ENCODE measurements at regions not wholly inside any gene's neighbourhood (a gene's known extent, or its start where the extent isn't known, plus 50 kb on each side); places are given as distances from the start of the nearest gene placed in this dataset.
"Not testable (repeated sequence)": the region's sequence is repeated elsewhere in the genome, so short reads cannot be mapped to it uniquely, and the experiment has no call there.

DNA sequence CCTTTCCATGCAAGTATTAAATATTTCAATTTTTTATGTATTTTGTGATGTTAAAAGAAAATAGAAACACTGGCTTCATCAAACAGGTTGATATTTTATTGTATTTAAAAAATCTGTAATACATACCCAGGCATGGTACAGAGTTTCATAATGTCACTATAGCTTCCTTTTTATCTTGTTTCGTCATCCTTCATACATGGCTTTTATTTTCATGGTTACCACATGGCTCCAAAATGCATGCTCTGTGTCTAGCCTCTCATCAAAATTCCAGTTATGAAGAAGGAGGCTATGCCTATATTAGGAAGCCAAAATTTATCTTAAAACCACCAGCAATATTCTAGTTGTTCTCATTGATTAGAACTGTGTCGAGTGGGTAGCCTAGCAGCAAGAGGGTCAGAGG, 464.8 kb downstream of the BTG1 start:
- no peak for DNase-seq (ENCODE audit: low spot score)

DNA sequence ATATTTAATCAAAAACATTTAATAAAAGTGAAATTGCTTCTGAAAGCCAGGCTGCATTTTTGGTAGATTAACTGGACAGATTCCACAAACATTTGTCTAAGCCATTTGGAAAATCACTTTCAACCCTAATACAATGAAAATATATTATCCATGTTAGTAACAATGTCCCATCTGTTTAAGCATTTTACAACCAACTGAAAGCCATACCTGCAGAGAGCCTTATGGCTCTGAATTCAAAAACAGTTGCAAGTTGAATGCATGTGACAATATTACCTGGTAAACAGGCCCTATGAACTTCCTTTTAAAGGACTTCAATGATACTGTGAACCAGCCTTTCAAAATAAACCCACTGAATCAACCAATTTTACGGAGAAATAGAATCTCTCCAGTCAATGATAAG, 468.1 kb downstream of the BTG1 start:
- no peak for DNase-seq (ENCODE audit: low spot score)

DNA sequence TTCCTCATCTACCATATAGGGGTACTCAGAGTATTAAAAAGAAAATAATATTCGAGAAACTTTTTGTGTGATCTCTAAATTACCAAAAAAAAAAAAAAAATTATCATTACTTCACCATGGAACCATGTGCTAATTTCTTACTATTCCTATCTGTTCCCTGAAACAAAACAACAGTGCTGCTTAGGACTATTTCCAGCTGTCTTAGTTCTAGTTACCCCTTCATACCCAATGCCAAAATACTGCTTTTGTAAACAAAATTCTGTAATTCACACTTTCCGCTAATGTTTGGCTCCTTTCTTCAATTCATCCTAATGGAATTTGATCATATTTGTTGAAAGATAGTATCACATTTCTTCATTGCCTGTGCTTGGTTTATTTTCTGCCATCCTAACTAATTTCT, 470.2 kb downstream of the BTG1 start:
- no peak for DNase-seq (ENCODE audit: low spot score)

DNA sequence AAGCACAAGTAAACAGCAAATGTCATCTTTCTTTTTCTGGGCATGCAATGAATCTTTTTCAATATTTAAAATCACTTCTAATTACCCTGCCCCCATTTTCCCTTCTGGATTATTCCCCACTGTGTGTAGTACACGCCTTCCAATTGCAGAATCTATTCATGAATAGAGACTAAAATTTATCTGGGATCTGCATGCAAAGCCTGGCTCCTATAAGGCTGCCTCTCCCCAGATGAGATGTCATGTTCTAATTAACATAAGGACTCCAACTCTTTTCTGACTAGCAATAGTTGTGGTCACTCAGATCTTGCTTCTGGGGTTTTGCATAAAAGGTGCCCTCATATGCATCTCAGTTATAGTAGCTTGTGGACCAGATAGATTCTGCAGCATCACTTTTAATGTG, 473.5 kb downstream of the BTG1 start:
- DNase-seq (ENCODE audit: low spot score), result no peak

DNA sequence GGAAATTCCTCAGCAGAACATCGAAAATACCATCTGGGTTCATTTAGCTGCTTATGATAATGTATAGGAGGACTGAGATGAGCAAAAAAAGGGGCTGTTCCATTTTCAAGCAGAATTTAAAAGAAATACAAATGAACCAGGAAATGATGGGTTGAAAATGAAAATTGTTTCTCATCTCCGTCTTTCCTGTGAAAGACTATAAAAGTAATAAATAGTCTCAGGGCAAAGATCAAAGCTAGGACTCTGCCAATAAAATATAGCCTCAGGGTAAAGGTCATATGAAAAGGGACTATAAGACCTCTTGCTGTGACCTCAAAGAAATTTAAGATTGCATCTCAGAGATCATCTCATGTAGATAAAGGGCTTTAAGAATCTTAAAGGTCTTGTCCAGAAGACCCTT, 478.0 kb downstream of the BTG1 start:
- no peak for DNase-seq (ENCODE audit: low spot score)

DNA sequence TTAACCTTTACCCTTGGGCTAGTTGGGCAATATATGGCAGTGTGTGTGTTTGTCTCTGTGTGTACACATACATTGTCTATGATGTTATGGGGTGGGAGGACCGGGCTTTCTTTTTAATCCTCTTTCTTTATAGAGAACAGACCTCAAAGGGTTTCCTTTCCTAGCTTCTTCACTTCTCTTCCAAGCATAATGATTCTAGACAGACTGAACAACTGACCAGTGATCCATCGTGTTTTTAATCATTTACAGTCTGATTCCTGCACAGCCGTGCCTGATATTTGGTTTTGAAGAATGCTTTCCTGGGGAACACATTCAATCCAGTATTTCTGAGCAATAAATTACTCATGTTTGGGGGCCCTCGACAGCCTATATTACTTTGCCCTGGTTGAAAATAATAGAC, 481.1 kb upstream of the DCN start:
- no peak for DNase-seq (ENCODE audit: low spot score)

DNA sequence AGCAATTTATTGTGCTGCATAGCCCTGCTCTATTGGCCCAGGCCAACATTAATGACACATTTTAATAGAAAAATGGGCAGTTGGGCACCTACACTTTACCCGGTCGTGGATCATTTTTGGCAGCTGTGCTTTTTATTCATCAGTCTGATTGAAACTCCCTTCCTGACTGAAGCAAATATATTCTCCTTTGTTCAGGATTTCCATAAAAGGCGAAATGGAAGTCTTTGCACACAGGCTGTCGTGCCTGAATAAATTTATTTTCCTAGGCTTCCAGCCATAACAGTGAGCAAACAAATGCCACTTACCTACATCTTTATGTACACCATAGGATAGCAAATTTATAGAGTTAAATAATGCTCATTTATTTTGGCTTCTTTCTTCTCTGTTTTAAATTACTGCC, 480.7 kb upstream of the DCN start:
- no peak for DNase-seq (ENCODE audit: low spot score)

DNA sequence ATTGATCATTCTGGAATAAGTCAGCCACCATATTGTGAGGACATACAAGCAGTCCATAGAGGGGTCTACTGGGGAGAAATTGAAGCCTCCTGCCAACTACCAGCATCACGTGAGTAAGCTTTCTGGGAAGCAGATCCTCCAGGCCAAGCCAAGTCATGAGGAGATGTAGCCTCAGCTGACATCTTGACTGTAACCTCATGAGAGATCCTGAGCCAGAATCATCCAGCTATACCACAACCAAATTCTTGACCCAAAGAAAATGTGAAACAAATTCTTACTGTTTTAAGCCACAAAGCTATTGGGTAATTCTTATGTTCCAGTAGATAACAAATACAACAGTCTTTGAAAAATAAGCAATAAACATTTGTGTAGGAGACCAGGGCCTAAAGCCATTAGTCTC, 479.4 kb upstream of the DCN start:
- DNase-seq (ENCODE audit: low spot score), result no peak

DNA sequence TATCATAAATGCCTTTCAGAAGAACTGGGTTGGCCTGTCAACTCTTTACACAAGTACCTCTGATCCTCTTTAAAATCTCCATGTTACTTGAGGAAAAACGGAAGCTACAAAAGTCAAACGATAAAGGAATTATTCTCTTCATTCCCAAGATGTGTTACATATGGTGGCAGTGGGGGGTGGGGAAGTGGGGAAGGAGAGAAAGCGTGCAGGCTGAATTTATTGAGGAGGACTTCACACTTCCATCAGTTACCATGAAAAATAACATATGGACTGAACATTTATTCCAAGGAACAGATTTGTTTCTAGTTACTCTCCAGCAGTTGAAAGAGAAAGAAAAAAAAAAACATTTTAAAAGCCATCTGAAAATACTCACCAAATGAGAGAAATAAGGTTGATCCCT, 474.4 kb upstream of the DCN start:
- no peak for DNase-seq (ENCODE audit: low spot score)

DNA sequence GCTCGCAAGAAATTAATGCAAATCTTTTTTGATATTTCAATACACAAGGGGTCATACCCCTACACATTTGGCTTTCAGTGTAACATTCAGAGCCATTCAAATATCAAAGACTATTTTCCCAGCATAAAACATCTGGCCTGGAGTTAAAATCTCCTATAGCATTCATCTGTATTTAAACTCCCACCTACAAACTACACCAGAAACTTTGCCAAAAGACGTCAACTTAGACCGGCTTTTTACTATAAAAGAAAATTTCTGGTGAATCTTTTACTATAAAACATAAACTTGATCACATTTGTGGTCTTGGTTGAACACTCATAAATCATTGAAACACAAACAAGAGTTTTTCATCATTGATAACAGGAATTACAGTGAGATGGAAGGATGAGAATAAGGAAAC, 473.3 kb upstream of the DCN start:
- no peak for DNase-seq (ENCODE audit: low spot score)

DNA sequence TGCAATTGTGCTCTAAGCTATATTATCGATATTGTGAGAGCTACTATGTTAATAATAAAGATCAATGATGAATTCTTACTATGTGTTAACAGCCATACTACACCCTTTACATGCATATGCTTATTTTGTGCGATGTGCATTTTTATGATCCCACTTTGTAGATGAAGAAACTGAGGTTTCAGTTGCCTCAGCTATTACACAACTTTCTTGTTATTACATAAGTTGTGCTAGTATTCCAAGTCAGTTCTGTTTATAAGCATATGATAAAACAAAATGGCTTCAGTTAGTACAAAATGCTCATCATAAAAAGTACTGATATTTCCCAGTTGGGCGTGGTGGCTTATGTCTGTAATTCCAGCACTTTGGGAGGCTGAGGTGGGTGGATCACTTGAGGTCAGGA, 471.5 kb upstream of the DCN start:
- no peak for DNase-seq (ENCODE audit: low spot score)

DNA sequence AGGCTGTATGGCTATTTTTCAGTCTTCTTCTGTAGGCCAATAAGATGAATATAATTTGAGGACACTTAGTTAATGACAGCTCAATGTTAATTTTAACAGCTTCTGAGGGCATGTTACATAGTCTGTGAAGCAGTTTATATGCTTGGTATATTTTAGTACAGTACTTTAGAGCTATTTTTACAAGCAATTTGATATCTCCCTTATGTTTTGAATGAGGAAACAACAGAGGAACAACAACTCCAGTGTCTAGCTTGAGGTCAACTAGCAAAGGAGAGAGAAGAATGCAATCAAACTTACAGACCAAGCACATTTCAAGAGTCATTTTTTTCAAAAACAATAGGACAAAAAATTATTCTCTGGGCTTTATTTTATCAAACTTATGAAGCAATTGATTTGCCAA, 469.1 kb upstream of the DCN start:
- DNase-seq (ENCODE audit: low spot score), result no peak

DNA sequence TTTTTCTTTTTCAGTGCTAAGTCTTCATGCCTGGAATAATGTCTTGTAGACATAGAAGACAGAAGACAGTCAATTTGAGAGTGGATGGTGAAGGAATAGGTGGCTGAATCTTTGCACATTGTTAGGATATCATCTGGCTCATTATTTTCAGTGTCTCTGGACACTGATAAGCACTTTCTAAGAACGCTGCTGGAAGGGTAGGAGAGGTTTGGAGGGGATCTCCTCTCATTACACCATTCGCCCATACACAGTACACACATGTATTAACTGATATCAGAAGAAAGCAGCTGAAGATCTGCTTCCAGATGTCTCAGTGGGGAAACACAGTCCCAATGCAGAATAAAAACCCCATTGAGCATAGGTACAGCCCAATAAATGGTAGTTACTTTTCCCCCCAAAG, 461.1 kb upstream of the DCN start:
- no peak for DNase-seq (ENCODE audit: low spot score)

DNA sequence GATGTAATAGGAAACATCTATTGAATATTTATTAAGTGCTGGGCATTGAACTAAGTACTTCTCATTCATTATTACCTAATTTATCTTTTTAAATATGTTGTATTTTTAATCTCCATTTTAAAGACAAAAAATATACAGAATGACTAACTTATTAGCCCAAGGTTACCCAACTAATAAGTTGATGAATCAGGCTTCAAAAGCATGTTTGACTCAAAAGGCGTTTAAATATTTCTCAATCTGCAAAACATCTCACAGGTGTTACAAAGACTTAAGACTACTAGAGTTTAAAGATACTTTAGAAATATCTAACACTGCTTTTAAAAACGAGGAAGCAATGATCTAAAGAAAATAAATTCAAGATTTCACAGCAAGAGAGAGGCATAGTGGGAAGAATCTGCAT, 457.4 kb upstream of the DCN start:
- DNase-seq (ENCODE audit: low spot score), result no peak

DNA sequence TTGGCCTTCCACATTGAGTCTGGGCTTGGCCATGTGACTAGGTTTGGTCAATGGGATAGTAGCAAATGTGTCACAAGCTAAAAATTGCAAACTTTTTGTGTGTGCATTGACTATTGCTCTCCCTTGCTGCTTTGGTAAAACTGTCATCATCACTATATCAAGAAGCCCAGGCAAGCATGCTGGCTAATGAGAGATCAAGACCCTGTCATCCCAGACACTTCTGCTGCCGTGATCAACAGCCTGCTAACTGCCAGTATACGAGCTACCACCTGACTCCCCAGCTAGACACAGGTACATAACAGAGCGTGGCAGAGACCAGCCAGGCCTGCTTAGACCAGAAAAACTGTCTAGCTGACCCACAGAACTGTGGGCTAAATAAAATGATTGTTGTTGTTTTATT, 456.7 kb upstream of the DCN start:
- no peak for DNase-seq (ENCODE audit: low spot score)

DNA sequence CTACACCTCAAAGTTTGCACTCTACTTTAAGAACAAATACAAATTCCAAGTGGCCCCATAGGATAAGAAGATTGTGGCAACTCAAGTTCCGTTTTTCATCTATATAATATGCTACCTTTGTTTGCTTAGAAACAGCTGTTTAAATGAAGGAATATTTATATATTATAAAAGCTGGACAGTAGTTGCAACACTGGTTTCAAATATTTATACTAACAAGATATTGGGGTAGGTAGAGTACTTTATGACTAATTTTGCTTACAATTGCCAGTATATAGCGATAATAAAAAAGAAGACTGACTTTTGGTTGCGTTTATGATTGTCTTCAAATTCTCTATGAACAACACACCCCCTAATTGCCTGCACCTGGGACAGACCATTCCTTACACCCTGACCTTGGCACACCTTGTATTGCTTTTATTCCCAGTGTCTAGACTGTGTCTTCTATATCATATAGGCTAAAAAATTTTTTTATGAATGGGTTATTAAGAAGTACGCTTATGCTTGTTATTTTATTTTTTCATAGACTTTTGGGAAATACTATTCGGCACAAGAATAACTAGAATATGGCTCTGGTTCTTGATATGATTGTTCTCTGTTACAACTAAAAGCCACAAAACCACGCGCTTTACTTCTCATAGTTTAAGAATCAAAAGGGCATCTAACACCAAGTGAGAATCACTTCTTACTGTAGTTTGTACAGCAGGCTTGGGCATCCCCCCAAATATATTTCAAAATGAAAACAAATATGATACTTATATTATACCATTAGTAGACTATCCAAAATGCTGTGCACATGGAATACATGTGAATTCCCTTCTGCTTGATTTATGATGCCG, 455.4 kb upstream of the DCN start:
- no peak for DNase-seq (ENCODE audit: low spot score)

DNA sequence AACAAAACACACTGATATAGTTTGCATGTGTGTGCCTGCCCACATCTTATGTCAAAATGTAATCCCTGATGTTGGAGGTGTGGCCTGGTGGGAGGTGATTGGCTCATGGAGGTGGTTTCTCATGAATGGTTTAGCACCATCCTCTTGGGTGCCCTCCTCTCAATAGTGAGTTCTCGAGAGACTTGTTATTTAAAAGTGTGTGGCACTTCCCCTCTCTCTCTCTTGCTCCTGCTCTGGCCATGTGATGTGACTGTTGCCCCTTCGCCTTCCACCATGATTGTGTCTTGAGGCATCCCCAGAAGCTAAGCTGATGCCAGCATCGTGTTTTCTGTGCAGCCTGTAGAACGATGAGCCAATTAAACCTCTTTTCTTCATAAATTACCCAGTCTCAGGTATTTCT, 454.1 kb upstream of the DCN start:
- no peak for DNase-seq (ENCODE audit: low spot score)

DNA sequence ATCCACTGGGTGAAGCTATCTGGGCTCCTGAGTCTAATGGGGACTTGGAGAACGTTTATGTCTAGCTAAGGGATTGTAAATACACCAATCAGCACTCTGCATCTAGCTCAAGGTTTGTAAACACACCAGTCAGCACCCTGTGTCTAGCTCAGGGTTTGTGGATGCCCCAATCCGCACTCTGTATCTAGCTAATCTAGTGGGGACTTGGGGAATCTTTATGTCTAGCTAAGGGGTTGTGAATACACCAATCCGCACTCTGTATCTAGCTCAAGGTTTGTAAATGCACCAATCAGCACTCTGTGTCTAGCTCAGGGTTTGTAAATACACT, 451.7 kb upstream of the DCN start:
- DNase-seq (ENCODE audit: low spot score), result not testable (repeated sequence)

DNA sequence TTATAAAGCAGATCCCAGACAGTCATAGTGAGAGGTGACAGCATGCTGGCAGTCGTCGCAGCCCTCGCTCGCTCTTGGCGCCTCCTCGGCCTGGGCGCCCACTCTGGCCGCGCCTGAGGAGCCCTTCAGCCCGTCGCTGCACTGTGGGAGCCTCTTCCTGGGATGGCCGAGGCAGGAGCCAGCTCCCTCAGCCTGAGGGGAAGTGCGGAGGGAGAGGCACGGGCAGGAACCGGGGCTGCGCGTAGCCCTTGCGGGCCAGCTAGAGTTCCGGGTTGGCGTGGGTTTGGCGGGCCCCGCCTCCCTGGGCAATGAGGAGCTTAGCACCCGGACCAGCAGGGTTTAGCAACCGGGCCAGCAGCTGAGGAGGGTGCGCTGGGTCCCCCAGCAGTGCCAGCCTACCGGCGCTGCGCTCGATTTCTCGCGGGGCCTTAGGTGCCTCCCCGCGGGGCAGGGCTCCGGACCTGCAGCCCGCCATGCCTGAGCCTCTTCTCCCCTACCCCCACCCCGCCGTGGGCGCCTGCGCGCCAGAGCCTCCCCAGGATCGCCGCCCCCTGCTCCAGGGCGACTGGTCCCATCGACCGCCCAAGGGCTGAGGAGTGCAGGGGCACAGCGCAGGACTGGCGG, 451.2 kb upstream of the DCN start:
- no peak for DNase-seq (ENCODE audit: low spot score)

DNA sequence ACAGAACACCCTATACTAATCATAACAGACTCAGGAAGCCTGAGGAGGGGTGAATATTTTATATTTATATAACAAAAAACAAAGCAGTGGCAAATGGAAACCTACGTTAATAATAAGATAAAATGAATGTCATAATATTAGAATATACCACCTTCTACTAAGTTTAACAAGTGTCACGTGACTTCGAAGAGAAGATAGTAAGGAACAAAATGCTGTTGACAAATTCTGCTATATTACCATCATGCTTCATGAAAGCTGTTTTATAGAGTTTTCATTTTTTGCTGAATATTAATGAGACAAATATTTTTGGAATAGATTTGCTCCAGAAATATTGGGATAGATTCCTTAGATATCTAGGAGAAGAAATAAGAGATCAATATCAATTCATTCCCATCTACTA, 450.6 kb upstream of the DCN start:
- DNase-seq (ENCODE audit: low spot score), result no peak

DNA sequence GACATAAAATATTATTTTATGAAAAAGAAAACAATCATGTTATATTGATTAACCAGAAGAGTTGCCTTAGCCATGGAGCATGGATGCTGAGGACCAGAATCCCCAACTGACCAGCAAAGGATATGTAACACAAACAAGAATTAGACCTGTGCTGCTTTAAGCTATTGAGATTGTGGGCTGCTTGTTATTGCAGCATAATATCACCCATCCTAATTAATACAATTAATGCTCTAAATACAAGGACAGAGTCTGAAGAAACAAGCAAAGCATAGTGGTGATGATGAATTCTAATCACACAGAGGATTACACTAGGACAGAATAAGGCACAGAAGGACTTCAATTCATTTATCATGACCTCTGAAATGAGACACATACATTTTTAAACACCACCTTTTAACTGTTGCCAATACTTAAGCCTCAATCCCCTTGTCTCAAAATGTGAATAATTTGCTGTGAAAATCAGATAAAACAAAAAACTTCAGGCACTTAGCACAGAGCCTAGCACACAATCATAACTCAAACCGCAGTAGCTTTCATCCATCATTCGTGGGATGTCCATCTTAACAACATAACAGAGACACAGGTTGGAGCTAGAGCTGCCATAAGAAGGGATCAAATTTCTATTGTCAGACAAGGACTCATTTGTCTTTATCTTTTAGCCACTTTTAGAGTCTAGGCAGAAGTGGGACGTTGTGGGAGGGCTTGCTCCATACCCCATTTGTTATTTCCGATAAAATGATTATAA, 449.6 kb upstream of the DCN start:
- no peak for DNase-seq (ENCODE audit: low spot score)

DNA sequence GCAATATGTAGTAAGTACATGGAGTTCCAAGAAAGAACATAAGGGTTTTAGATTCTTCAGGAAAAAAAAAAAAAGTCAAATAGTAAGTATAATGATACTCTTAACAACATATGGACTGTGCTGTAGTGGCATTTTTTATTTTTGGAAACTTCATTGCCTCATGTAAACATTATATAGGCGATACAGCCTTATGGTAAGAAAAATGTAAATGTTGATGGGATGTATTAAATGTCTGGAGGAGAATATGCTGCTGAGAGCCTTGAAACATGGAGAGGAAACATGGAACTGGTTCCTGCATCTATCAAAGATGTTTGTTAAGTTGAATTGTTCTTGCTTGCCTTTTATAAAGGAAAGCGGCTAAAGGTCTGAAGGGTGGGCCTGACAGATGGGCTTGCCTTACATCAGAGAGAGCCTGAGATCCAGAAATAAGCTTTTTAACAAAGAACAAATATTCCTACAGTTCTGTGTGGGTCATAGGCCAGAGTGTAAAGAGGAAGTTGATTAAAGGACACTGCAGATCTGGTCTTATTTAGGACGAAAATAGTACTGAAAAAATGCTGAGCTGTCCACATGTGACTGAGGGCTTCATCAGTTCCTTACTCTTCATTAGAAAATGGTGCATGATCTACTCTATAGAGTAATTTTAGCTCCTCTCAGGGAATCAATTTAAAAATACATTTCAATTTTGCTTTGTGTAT, 448.1 kb upstream of the DCN start:
- DNase-seq (ENCODE audit: low spot score), result no peak

DNA sequence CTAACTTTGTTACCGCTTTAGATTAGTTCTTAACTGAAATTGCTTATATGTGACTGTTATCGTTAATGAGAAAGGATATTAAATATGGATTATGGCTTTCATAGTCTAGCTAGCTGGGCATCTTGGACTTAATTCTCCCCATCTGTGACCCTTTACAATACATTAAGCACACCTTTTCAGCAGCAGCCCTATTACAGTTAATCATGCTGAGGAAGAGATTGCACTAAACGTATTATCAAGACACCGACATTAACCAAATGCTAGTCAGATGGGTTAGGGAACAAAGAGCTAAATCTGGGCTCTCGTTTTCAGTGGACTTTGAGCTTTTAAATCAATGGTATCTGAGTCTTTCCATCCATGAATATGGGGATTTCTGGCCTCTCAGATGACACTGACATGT, 447.5 kb upstream of the DCN start:
- DNase-seq (ENCODE audit: low spot score), result no peak
